HCT116 (cell line): ENCODE measurements at regions not wholly inside any gene's neighbourhood (a gene's known extent, or its start where the extent isn't known, plus 50 kb on each side); places are given as distances from the start of the nearest gene placed in this dataset.

ENCODE experiments used
- ATAC-seq: fragments of 200-7000 bp; cut with Tn5 transposase; 2 replicates; pipeline ENCODE4 v1.9.1; 2020; ENCODE audit warnings: mild to moderate bottlenecking, moderate library complexity
- BruUV-seq: library from RNA; stranded (reverse); fragments of 400-500 nt; replicated peaks from 2 replicates; lab custom pipeline; 2021; lab: Mats Ljungman, UMichigan
- CTCF ChIA-PET: fragments of 300-600 bp; sonication (Branson Sonifier 250); formaldehyde crosslinking; loops from one replicate; lab custom pipeline; 2021; ENCODE audit warnings: antibody characterized with exemption; lab: Charles Lee
- POLR2A ChIA-PET: fragments of 300-600, 350-600 bp; sonication (Branson Sonifier 250); formaldehyde crosslinking; loops from one replicate; lab custom pipeline; 2021; ENCODE audit warnings: antibody characterized with exemption; lab: Charles Lee
- RAD21 ChIA-PET, 2 experiments: fragments of 300-600 bp; sonication (Branson Sonifier 250); formaldehyde crosslinking; loops; one replicate each; lab custom pipeline; 2023; ENCODE audit warnings: low total read pairs in 2 of 2; ENCODE audit not compliant: uncharacterized antibody in 2 of 2, unreplicated experiment in 2 of 2, low non-redundant PET in 1 of 2; lab: Charles Lee
- DNase-seq: peaks from one replicate; pipeline ENCODE4 v3.0.0-alpha.2; 2010; ENCODE audit warnings: low read depth, low spot score
- H2AFZ ChIP-seq: fragments of 200-600 bp; shearing (Covaris generic), sonication (generic); 2 replicates; pipeline ENCODE4 v1.6.1; 2017; ENCODE audit warnings: low read depth, mixed run types, mixed read lengths, antibody characterized with exemption, low read length; ENCODE audit not compliant: poor library complexity, severe bottlenecking
- H3K27ac ChIP-seq: 2 replicates; pipeline ENCODE4 v1.5.1; 2012; ENCODE audit warnings: low read depth, low read length
- H3K27me3 ChIP-seq: fragments of 200-600 bp; sonication (generic); 2 replicates; pipeline ENCODE4 v1.6.1; 2016; ENCODE audit warnings: mixed run types, low read length, mixed read lengths; ENCODE audit not compliant: insufficient read depth
- H3K36me3 ChIP-seq, 2 experiments: fragments of 200-500 bp in 1 of 2; fragments of 200-600 bp in 1 of 2; sonication (Bioruptor generic) in 1 of 2; sonication (generic) in 1 of 2; 2 replicates each; pipeline versions ENCODE4 v1.5.1 to v1.6.1; 2014 to 2016; ENCODE audit warnings: low read length in 2 of 2, inconsistent platforms in 1 of 2, mixed read lengths in 1 of 2, mixed run types in 1 of 2; ENCODE audit not compliant: insufficient read depth in 2 of 2, control insufficient read depth in 1 of 2
- H3K4me1 ChIP-seq, 2 experiments: fragments of 200-600 bp in 1 of 2; sonication (generic) in 1 of 2; 2 replicates each; pipeline versions ENCODE4 v1.5.1 to v1.6.1; 2012 to 2017; ENCODE audit warnings: low read length in 2 of 2, inconsistent platforms in 1 of 2, mild to moderate bottlenecking in 1 of 2, mixed read lengths in 1 of 2, mixed run types in 1 of 2, moderate library complexity in 1 of 2; ENCODE audit not compliant: insufficient read depth in 2 of 2, control insufficient read depth in 1 of 2
- H3K4me2 ChIP-seq: fragments of 200-600 bp; sonication (generic); 2 replicates; pipeline ENCODE4 v1.6.1; 2017; ENCODE audit warnings: mixed run types, low read length, mixed read lengths
- H3K4me3 ChIP-seq, 2 experiments: fragments of 200-600 bp in 1 of 2; sonication (generic) in 1 of 2; replicated peaks in 1 of 2; 2 replicates each; pipeline ENCODE4 v1.5.1; 2011 to 2016; ENCODE audit warnings: low read length in 2 of 2, control low read depth in 1 of 2, low read depth in 1 of 2, mild to moderate bottlenecking in 1 of 2, mixed read lengths in 1 of 2, mixed run types in 1 of 2
- H3K79me2 ChIP-seq: fragments of 200-600 bp; sonication (generic); 2 replicates; pipeline ENCODE4 v1.6.1; 2017; ENCODE audit warnings: mild to moderate bottlenecking, mixed run types, low read length, moderate library complexity, mixed read lengths; ENCODE audit not compliant: insufficient read depth
- H3K9ac ChIP-seq: fragments of 200-600 bp; sonication (generic); 2 replicates; pipeline ENCODE4 v1.6.1; 2016; ENCODE audit warnings: low read length, mixed read lengths
- H3K9me2 ChIP-seq: fragments of 200-600 bp; sonication (generic), shearing (Covaris generic); 2 replicates; pipeline ENCODE4 v1.6.1; 2017; ENCODE audit warnings: mixed run types, mild to moderate bottlenecking, moderate library complexity; ENCODE audit not compliant: insufficient read depth
- H3K9me3 ChIP-seq, 2 experiments: fragments of 200-500 bp in 1 of 2; fragments of 200-600 bp in 1 of 2; sonication (Bioruptor generic) in 1 of 2; sonication (generic) in 1 of 2; 2 replicates each; pipeline ENCODE4 v1.6.1; 2014 to 2017; ENCODE audit warnings: low read length in 2 of 2, mixed read lengths in 2 of 2, inconsistent platforms in 1 of 2, low read depth in 1 of 2, mild to moderate bottlenecking in 1 of 2, mixed run types in 1 of 2, moderate library complexity in 1 of 2; ENCODE audit not compliant: control insufficient read depth in 1 of 2, insufficient read depth in 1 of 2
- H4K20me1 ChIP-seq: fragments of 200-600 bp; sonication (generic), shearing (Covaris generic); 2 replicates; pipeline ENCODE4 v1.6.1; 2017; ENCODE audit warnings: mixed run types, mild to moderate bottlenecking, moderate library complexity; ENCODE audit not compliant: insufficient read depth
- CEBPB ChIP-seq: IDR thresholded peaks from 2 replicates; pipeline ENCODE4 v1.6.1; 2012; ENCODE audit warnings: low read depth
- ELF1 ChIP-seq: IDR thresholded peaks from 2 replicates; pipeline ENCODE4 v1.6.1; 2012; ENCODE audit warnings: low read depth, borderline replicate concordance
- FOSL1 ChIP-seq: IDR thresholded peaks from 2 replicates; pipeline ENCODE4 v1.6.1; 2012; ENCODE audit warnings: low read depth
- JUND ChIP-seq: IDR thresholded peaks from 2 replicates; pipeline ENCODE4 v1.6.1; 2012
- POLR2AphosphoS5 ChIP-seq: IDR thresholded peaks from 2 replicates; pipeline ENCODE4 v1.6.1; 2011; ENCODE audit warnings: mild to moderate bottlenecking, low read depth, low read length, moderate library complexity
- SIN3A ChIP-seq: IDR thresholded peaks from 2 replicates; pipeline ENCODE4 v1.6.1; 2012; ENCODE audit warnings: low read depth
- SRF ChIP-seq: IDR thresholded peaks from 2 replicates; pipeline ENCODE4 v1.6.1; 2012; ENCODE audit warnings: low read depth
- TCF7L2 ChIP-seq: IDR thresholded peaks from 2 replicates; pipeline ENCODE4 v1.7.0; 2011; ENCODE audit warnings: borderline replicate concordance, inconsistent platforms; ENCODE audit not compliant: insufficient read depth, insufficient read length; ENCODE audit errors: extremely low read depth
- YY1 ChIP-seq: IDR thresholded peaks from 2 replicates; pipeline ENCODE4 v1.6.1; 2011; ENCODE audit warnings: low read length, low read depth, moderate library complexity, mild to moderate bottlenecking; ENCODE audit not compliant: insufficient replicate concordance; ENCODE audit errors: extremely low read depth
- ZBTB33 ChIP-seq: IDR thresholded peaks from 2 replicates; pipeline ENCODE4 v1.6.1; 2011; ENCODE audit warnings: mild to moderate bottlenecking, low read length, moderate library complexity; ENCODE audit not compliant: insufficient replicate concordance; ENCODE audit errors: extremely low read depth
- ZFX ChIP-seq: fragments of 450-650 bp; IDR thresholded peaks from 2 replicates; pipeline ENCODE4 v1.6.1; 2017
- ZNF274 ChIP-seq: fragments of 200-500 bp; sonication (Bioruptor generic); IDR thresholded peaks from 2 replicates; pipeline ENCODE4 v1.6.1; 2014; ENCODE audit warnings: mild to moderate bottlenecking, low read depth, low read length, inconsistent platforms
- intact Hi-C: fragments of 100-400 bp; cut with micrococcal nuclease; formaldehyde crosslinking; loops from 2 replicates; pipeline ENCODE4 v1.10.0; 2022
- TF ChIP-seq, protein P1 (sequence below): IDR thresholded peaks from 2 replicates; pipeline ENCODE4 v1.6.1; 2012; ENCODE audit warnings: low read depth

DNA sequence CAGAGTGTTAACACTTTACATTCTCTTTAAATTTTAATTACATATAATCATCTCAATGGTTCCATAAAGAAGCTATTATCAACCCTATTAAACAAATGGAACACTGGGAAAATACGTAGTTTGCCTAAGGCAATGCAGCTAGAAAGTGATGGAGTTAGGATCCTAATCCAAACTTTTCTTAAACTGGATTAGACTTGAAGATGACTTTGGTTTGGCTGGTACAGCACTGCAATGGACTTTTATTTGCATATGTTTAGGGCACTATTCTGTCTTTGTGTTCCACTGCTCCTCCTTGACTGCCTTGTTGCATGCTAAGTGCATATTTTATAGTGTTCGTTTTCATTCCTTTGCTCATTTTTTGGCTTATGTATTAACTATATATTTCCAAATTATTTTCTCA lies 133.5 kb upstream of the UFM1 start:
- Histone ChIP-seq H2AFZ (no peak overlapping the region), H3K36me3 (no peaks in the 10 kb centered on the region), H3K79me2 (no peaks in the 10 kb centered on the region), H3K4me1 (no peaks in the 10 kb centered on the region), H3K4me2 (no peak overlapping the region), H3K9ac (no peak overlapping the region), H4K20me1 (no peaks in the 10 kb centered on the region; the same call in 1 of the 2 replicates), H3K9me3 (peaks cover 5 to 14% of the 10 kb centered on the region in 2 experiments; a peak in 3 of 4 replicates), H3K27ac (no peak overlapping the region), H3K4me3 (no peak overlapping the region), H3K27me3 (no peaks in the 10 kb centered on the region), H3K9me2 (no peaks in the 10 kb centered on the region)
- intact Hi-C loops, result no loop called here
- CTCF ChIA-PET, result no interaction called here
- RAD21 ChIA-PET, result no interaction called here
- no TSS peak for BruUV-seq
- POLR2A ChIA-PET, result no interaction called here
- TF ChIP-seq YY1 (no peak), ZFX (no peak), JUND (no peak), FOSL1 (no peak), CEBPB (no peak), ZNF274 (no peak), ELF1 (no peak), POLR2AphosphoS5 (no peak), SRF (no peak), TCF7L2 (no peak), ZBTB33 (no peak), SIN3A (no peak)
- TF ChIP-seq, protein P1, sequence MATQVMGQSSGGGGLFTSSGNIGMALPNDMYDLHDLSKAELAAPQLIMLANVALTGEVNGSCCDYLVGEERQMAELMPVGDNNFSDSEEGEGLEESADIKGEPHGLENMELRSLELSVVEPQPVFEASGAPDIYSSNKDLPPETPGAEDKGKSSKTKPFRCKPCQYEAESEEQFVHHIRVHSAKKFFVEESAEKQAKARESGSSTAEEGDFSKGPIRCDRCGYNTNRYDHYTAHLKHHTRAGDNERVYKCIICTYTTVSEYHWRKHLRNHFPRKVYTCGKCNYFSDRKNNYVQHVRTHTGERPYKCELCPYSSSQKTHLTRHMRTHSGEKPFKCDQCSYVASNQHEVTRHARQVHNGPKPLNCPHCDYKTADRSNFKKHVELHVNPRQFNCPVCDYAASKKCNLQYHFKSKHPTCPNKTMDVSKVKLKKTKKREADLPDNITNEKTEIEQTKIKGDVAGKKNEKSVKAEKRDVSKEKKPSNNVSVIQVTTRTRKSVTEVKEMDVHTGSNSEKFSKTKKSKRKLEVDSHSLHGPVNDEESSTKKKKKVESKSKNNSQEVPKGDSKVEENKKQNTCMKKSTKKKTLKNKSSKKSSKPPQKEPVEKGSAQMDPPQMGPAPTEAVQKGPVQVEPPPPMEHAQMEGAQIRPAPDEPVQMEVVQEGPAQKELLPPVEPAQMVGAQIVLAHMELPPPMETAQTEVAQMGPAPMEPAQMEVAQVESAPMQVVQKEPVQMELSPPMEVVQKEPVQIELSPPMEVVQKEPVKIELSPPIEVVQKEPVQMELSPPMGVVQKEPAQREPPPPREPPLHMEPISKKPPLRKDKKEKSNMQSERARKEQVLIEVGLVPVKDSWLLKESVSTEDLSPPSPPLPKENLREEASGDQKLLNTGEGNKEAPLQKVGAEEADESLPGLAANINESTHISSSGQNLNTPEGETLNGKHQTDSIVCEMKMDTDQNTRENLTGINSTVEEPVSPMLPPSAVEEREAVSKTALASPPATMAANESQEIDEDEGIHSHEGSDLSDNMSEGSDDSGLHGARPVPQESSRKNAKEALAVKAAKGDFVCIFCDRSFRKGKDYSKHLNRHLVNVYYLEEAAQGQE, result no peak
- no peak for DNase-seq
- ATAC-seq, result no peak
